Hepatocyte (in vitro differentiated cells): ENCODE measurements at regions not wholly inside any gene's neighbourhood (a gene's known extent, or its start where the extent isn't known, plus 50 kb on each side); places are given as distances from the start of the nearest gene placed in this dataset.

Experiments
- CTCF ChIP-seq: fragments of 200-600 bp; sonication (generic); IDR thresholded peaks from 2 replicates; pipeline ENCODE4 v1.5.1; 2016; ENCODE audit warnings: antibody characterized with exemption, mild to moderate bottlenecking; ENCODE audit not compliant: poor library complexity
- EZH2 ChIP-seq: fragments of 200-600 bp; sonication (generic); IDR thresholded peaks from 2 replicates; pipeline ENCODE4 v1.6.1; 2016; ENCODE audit warnings: antibody characterized with exemption, mild to moderate bottlenecking, borderline replicate concordance
- EZH2phosphoT487 ChIP-seq: fragments of 200-600 bp; sonication (generic); IDR thresholded peaks from one replicate; pipeline ENCODE4 v1.6.1; 2018; ENCODE audit warnings: antibody characterized with exemption, mild to moderate bottlenecking, low read depth, moderate library complexity; ENCODE audit not compliant: unreplicated experiment, severe bottlenecking

- TF ChIP-seq CTCF (no peak), EZH2phosphoT487 (no peak), EZH2 (no peak)
Measured at GRCh38 chr11:101738452-101738851, 154.6 kb upstream of the TRPC6 start.
